ENCODE measurements at regions not wholly inside any gene's neighbourhood (a gene's known extent, or its start where the extent isn't known, plus 50 kb on each side); places are given as distances from the start of the nearest gene placed in this dataset.

DNA sequence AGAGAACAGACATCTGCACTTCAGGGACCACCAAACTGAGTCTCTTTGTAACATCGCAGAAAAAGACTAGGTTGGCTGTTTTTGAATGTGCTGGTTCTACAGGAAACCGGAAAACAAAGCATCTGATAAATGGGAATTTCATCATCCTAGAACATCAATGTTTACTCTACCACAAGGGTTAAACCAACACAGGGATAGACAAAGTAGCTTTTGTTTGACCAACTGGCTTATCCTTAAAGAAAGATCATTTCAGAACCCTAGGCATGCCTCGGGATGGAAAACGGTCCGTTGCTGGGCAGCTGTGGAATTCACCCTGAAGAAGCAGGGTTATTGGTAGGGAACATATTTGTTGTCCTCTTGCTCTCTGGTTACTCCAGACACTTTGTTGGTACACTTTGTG is 2355.5 kb upstream of the AGA start:
- TF ChIP-seq, protein P1, sequence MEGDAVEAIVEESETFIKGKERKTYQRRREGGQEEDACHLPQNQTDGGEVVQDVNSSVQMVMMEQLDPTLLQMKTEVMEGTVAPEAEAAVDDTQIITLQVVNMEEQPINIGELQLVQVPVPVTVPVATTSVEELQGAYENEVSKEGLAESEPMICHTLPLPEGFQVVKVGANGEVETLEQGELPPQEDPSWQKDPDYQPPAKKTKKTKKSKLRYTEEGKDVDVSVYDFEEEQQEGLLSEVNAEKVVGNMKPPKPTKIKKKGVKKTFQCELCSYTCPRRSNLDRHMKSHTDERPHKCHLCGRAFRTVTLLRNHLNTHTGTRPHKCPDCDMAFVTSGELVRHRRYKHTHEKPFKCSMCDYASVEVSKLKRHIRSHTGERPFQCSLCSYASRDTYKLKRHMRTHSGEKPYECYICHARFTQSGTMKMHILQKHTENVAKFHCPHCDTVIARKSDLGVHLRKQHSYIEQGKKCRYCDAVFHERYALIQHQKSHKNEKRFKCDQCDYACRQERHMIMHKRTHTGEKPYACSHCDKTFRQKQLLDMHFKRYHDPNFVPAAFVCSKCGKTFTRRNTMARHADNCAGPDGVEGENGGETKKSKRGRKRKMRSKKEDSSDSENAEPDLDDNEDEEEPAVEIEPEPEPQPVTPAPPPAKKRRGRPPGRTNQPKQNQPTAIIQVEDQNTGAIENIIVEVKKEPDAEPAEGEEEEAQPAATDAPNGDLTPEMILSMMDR (conservative IDR thresholded peaks at IDR 0.05; ENCODE audit: low read depth, low read length), result no peak
- no peak for TF ChIP-seq EZH2 (IDR thresholded peaks at IDR 0.05; ENCODE audit: borderline replicate concordance, low read depth, low read length, poor library complexity, severe bottlenecking)
